SK-N-MC (cell line): ENCODE measurements at regions not wholly inside any gene's neighbourhood (a gene's known extent, or its start where the extent isn't known, plus 50 kb on each side); places are given as distances from the start of the nearest gene placed in this dataset.
"Not testable (repeated sequence)": the region's sequence is repeated elsewhere in the genome, so short reads cannot be mapped to it uniquely, and the experiment has no call there.

Experiments
- DNase-seq: peaks from one replicate; pipeline ENCODE4 v3.0.0-alpha.2; 2011; ENCODE audit warnings: low read depth, low spot score
- H3K27ac ChIP-seq: fragments of 200-600 bp; sonication (generic); 2 replicates; pipeline ENCODE4 v1.5.1; 2016; ENCODE audit warnings: mixed run types
- H3K36me3 ChIP-seq: fragments of 200-600 bp; sonication (generic); 2 replicates; pipeline ENCODE4 v1.6.1; 2017; ENCODE audit warnings: antibody characterized with exemption, low read length, mixed read lengths; ENCODE audit not compliant: insufficient read depth
- H3K4me3 ChIP-seq: fragments of 200-600 bp; sonication (generic); 2 replicates; pipeline ENCODE4 v1.5.1; 2016
- H3K9ac ChIP-seq: fragments of 200-600 bp; sonication (generic); 2 replicates; pipeline ENCODE4 v1.8.0; 2017; ENCODE audit warnings: mixed run types, mixed read lengths; ENCODE audit not compliant: insufficient read length
- H3K9me3 ChIP-seq: fragments of 200-600 bp; sonication (generic); 2 replicates; pipeline ENCODE4 v1.6.1; 2017; ENCODE audit warnings: low read depth, mild to moderate bottlenecking, antibody characterized with exemption, low read length, moderate library complexity, mixed read lengths

DNA sequence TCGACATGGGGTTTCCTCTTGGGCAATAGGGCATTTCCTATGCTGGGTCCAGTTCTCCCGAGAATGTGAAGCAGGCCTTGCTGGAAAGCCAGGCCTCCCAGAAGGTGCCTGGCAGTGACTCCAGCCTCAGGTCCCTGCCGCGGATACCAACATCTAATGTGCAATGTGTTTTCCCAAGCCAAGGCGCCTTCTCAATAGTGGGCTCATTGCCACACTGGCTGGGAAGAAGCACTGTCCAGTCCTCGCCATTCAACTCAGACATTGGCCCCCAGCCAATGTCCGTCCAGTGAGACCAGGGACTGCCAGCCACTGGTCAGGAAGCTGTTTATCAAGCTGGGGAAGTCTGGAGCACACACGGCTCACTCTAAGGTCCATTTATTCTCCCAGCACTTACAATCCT lies 317.9 kb downstream of the ANAPC1 start:
- not testable (repeated sequence) for H3K9me3 ChIP-seq, H3K36me3 ChIP-seq, H3K9ac ChIP-seq, DNase-seq, H3K27ac ChIP-seq, H3K4me3 ChIP-seq

GRCh38 chr2:111567233-111567632 lies 316.8 kb downstream of the ANAPC1 start:
- not testable (repeated sequence) for H3K36me3 ChIP-seq, H3K4me3 ChIP-seq, H3K27ac ChIP-seq, H3K9me3 ChIP-seq, DNase-seq, H3K9ac ChIP-seq

DNA sequence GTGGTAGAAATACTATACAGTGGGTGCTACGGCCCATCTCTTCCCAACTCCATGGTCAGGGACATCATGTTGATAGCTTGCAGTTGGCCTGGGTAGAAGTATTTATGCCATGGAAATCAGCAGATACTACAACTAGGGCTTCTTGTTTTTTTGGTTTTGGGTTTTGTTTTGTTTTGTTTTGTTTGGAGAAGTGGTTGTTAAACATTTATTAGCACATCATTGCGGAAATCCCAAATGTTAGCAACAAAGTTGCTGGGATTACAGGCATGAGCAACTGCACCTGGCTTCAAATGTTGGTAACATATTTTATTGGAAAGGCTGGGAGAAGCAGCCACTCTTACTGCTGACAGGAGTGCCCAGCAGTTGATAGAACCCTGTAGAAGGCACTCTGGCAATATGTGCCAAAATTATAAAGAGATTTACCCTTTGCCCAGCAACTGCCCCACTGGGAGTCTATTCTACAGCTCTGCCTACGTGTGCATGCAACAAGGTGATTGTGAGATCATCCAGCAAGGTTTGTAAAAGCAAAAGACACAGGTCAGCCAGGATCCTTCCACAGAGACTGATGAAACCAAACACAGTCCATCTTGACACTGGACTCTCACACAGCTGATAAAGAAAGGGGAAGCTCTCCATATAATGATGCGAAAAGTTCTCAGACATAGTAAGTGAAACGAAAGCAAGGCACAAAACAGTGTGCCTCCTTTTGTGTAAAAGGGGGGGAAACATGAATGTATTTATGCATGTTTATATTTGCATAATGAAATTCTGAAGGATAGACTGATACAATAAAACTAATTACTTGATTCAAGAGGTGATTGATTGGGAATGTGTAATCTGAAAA lies 314.4 kb downstream of the ANAPC1 start:
- not testable (repeated sequence) for H3K27ac ChIP-seq, H3K9ac ChIP-seq, H3K36me3 ChIP-seq, H3K9me3 ChIP-seq, H3K4me3 ChIP-seq, DNase-seq

- not testable (repeated sequence) for DNase-seq, H3K4me3 ChIP-seq, H3K27ac ChIP-seq
Measured at GRCh38 chr2:111570300-111571114, 313.5 kb downstream of the ANAPC1 start.

GRCh38 chr2:111574803-111575202 lies 309.2 kb downstream of the ANAPC1 start:
- not testable (repeated sequence) for H3K27ac ChIP-seq, H3K9ac ChIP-seq, DNase-seq, H3K36me3 ChIP-seq, H3K9me3 ChIP-seq, H3K4me3 ChIP-seq

More at GRCh38 chr2:111570300-111571114, 313.5 kb downstream of the ANAPC1 start:
- not testable (repeated sequence) for H3K9me3 ChIP-seq, H3K9ac ChIP-seq, H3K36me3 ChIP-seq

- H3K9ac ChIP-seq, DNase-seq, H3K27ac ChIP-seq, H3K4me3 ChIP-seq, H3K9me3 ChIP-seq, H3K36me3 ChIP-seq: not testable (repeated sequence)
Measured at GRCh38 chr2:111577154-111577885, 306.7 kb downstream of the ANAPC1 start.

DNA sequence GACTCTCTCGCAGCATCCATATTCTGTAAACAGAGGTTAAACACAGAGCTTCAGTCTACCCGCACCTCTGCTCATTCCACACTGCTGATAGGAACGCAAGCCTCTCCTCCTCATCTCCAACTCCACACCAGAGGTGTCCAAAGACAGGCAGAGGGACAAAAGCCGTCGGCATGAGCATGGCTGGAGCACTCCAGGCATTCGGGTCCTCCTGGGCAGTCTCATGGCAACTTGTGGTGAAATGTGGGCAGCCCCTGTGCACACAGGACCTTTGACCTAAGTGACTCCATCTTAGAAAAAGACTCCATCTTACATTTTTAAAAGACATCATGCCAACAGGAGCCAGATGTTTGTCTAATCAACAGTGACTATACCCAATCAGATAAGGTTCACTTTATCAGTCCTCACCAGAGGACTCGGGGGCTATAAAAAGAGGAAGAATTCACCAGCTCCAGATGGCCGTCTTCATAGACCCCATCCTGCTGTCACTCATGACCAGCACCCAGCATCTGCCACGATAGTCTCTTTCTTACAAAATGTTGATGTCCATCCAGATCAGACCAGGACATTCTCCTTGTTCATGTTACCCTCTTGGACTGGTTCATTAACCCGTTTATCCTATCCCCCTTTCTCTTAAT lies 304.4 kb downstream of the ANAPC1 start:
- not testable (repeated sequence) for DNase-seq, H3K27ac ChIP-seq, H3K36me3 ChIP-seq, H3K4me3 ChIP-seq, H3K9ac ChIP-seq, H3K9me3 ChIP-seq

DNA sequence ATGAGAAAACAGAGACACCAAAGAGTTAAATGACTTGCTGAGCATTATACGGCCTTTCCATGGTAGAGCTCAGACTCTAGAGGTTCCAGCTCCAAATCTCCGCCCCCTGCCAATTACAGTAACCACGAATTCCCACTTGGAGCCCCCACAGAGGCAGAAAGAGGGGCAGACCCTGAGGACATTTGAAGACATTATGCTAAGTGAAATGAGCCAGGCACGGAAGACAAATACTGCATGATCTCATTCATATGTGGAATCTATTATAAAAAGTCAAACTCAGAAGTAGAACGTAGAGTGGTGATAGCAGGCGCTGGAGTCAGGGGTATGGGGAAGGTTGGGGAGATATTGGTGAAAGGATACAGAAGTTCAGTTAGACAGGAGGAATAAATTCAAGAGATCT lies 303.4 kb downstream of the ANAPC1 start:
- not testable (repeated sequence) for H3K9me3 ChIP-seq, H3K27ac ChIP-seq, H3K36me3 ChIP-seq, H3K9ac ChIP-seq, H3K4me3 ChIP-seq, DNase-seq

DNA sequence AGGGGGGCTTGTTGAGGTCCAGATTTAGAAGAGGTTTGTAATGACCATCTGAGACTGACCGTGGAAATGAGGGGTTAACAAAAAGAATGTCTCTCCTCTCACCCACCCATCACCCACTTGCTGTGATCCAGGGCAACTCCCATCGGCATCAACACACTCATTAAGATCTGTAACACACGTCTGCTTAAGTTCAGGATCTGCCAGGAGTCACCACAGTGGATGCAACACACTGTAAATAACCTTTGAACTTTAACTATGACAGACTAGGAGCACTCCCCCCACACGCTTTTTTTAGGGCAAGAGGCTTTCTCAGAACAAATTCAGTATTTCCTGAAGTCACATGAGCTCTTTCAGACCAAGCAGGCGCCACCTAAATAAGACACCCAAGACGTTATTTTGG lies 301.9 kb downstream of the ANAPC1 start:
- not testable (repeated sequence) for DNase-seq, H3K4me3 ChIP-seq, H3K9ac ChIP-seq, H3K36me3 ChIP-seq, H3K9me3 ChIP-seq, H3K27ac ChIP-seq

GRCh38 chr2:111583480-111583879 lies 300.5 kb downstream of the ANAPC1 start:
- H3K36me3 ChIP-seq, H3K9me3 ChIP-seq, DNase-seq, H3K27ac ChIP-seq, H3K9ac ChIP-seq, H3K4me3 ChIP-seq: not testable (repeated sequence)

DNA sequence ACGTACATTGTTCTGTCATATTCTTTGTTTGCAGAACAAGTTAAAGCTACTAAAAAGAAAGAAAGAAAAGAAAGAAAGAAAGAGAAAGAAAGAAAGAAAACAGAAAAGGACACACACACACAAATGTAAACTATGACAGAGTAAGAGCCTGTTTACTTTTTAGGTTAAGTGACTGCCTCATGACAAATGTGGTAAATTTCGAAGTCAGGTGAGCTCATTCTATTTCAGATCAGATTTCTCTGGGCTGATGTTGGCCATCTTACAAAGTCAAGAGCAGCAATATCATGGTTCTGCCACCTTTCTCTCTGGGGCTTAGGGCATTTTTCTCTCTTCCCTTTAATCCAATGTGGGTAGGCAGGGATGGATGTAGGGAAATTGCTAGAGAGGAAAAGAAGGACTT lies 299.5 kb downstream of the ANAPC1 start:
- not testable (repeated sequence) for H3K9me3 ChIP-seq, H3K36me3 ChIP-seq, H3K4me3 ChIP-seq, DNase-seq, H3K27ac ChIP-seq, H3K9ac ChIP-seq

DNA sequence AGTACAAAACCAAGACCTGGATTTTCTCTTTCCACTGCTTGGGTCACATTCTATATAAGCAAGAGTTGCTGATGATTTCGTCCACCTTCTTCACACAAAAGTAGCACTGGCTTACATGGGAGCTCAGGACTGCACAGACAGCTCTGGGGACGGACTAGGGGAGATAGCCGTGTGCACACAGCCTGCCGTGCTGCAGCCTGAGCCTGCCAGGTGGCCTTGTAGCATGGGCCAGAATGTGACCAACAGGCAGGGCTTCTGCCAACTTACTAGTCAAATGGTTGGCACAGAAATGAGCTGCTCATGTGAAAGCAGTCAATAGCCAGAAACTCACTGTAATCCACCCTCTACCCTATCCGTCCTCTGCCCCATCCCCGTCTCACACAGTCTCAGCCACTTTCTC lies 299.0 kb downstream of the ANAPC1 start:
- not testable (repeated sequence) for H3K9ac ChIP-seq, H3K9me3 ChIP-seq, H3K4me3 ChIP-seq, H3K27ac ChIP-seq, DNase-seq, H3K36me3 ChIP-seq

DNA sequence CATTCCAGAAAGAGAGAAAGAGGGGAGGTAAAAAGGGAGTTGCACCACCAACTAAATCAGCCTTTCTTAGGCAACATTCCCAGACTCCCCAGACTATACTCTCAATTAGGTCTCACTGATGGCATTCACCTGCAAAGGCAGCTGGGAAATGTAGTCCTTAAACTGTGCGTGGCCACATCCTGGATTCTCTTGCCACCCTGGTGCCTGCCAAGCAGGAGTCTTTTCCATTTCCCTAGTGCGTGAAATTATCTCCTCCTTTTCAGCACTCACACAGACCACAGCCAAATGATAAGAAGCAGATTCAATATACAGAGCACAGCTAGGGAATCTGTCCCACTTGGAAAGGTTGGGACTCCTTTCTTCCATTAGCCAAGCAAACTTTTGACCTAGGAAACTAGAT lies 298.0 kb downstream of the ANAPC1 start:
- not testable (repeated sequence) for H3K4me3 ChIP-seq, DNase-seq, H3K9me3 ChIP-seq, H3K9ac ChIP-seq, H3K36me3 ChIP-seq, H3K27ac ChIP-seq

GRCh38 chr2:111595072-111595471 lies 288.9 kb downstream of the ANAPC1 start:
- DNase-seq, H3K36me3 ChIP-seq, H3K9ac ChIP-seq, H3K9me3 ChIP-seq, H3K27ac ChIP-seq, H3K4me3 ChIP-seq: not testable (repeated sequence)
